ENCODE measurements at regions not wholly inside any gene's neighbourhood (a gene's known extent, or its start where the extent isn't known, plus 50 kb on each side); places are given as distances from the start of the nearest gene placed in this dataset.
"Not testable (repeated sequence)": the region's sequence is repeated elsewhere in the genome, so short reads cannot be mapped to it uniquely, and the experiment has no call there.

DNA sequence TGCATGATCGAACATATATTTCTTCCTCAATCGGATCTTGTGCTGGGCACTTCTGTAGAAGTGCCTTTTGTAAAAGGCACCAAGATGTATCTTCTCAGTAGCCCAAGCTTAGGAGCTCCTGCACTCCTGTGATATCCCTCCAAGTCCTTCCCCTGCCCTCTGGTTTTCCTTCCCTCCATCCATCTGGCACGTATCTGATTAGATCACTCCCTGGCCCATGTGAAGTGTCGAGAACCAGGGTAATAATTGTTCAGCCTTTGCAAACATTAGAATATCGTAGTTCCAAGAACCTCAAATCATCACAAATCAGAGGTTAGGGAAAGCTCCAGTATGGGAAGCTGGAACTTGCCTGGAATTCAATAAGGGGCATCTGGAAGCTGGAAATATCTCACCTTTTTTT is 221.1 kb upstream of the AUTS2 start:
- TF ChIP-seq, protein P1, sequence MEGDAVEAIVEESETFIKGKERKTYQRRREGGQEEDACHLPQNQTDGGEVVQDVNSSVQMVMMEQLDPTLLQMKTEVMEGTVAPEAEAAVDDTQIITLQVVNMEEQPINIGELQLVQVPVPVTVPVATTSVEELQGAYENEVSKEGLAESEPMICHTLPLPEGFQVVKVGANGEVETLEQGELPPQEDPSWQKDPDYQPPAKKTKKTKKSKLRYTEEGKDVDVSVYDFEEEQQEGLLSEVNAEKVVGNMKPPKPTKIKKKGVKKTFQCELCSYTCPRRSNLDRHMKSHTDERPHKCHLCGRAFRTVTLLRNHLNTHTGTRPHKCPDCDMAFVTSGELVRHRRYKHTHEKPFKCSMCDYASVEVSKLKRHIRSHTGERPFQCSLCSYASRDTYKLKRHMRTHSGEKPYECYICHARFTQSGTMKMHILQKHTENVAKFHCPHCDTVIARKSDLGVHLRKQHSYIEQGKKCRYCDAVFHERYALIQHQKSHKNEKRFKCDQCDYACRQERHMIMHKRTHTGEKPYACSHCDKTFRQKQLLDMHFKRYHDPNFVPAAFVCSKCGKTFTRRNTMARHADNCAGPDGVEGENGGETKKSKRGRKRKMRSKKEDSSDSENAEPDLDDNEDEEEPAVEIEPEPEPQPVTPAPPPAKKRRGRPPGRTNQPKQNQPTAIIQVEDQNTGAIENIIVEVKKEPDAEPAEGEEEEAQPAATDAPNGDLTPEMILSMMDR (IDR thresholded peaks at IDR 0.05): no peak
- Histone ChIP-seq H3K36me3 (no peaks in the 10 kb centered on the region), H3K27ac (no peak overlapping the region), H3K9me3 (no peaks in the 10 kb centered on the region), H3K27me3 (no peaks in the 10 kb centered on the region), H3K4me1 (peaks cover 0 to 7% of the 10 kb centered on the region in 2 donors), H3K4me3 (no peak overlapping the region)
- DNase-seq (ENCODE audit: low spot score): no peak

DNA sequence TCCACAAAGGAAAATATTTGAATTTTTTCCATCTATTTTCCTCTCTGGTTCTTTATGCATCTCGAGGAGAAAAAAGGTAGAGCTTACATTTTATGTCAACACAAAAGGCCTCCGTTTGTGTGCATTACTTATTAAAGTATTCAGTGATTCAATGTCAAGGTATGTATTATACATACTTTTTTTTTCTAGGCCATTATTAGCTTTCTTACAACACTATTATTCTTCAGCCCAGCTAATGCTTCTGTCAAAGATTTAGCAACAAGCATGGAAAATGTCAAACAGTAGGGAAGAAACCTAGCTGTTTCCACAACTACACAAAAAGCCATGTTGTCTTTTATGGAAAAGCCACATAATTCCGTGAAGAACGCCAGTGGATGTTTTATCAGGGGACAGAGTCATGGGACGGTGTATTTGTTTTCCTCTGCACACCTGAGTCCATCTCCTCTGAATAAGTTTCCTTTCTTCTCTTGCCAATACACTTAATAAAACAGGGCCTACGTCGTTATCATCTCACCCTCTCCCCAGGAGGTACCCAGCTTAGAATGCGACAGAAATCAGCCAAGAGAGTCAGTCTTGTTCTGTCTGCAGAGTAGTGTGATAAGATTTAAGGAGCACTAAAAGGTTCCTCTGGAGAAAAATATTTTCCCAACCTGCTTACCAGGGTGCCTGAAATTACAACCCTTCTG is 209.7 kb upstream of the AUTS2 start:
- H3K4me3 ChIP-seq: no peak overlapping the region
- no peaks in the 10 kb centered on the region for H3K27me3 ChIP-seq
- TF ChIP-seq, protein P1 (IDR thresholded peaks at IDR 0.05): no peak
- no peaks in the 10 kb centered on the region for H3K36me3 ChIP-seq
- no peak for DNase-seq (ENCODE audit: low spot score)
- H3K9me3 ChIP-seq: no peaks in the 10 kb centered on the region
- no peak overlapping the region for H3K27ac ChIP-seq
- H3K4me1 ChIP-seq: no peaks in the 10 kb centered on the region

DNA sequence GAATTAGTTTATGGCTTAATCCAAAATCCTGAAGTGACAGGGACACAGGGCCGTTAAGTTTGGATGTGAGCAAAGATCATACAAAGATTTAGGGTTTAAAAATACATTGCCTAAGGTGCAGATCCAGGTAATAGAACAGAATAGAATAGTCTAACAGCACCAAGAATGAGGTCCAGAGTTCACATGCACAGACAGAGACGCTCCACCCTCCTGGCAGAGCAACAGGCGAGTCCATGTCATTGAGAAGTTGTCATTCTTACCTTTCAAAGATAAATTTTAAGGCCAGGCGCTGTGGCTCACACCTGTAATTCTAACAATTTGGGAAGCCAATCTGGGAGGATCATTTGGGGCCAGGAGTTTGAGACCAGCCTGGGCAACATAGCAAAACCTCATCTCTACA is 209.1 kb upstream of the AUTS2 start:
- TF ChIP-seq, protein P1 (IDR thresholded peaks at IDR 0.05): no peak
- H3K4me3 ChIP-seq: no peak overlapping the region

DNA sequence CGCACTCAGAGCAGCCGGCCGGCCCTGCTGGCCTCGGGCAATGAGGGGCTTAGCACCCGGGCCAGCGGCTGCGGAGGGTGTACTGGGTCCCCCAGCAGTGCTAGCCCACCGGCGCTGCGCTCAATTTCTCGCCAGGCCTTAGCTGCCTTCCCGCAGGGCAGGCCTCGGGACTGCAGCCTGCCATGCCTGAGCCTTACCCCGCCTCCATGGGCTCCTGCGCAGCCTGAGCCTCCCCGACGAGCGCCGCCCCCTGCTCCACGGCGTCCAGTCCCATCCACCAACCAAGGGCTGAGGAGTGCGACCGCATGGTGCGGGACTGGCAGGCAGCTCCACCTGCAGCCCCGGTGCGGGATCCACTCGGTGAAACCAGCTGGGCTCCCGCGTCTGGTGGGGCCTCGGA is 204.4 kb upstream of the AUTS2 start:
- H3K27me3 ChIP-seq; H3K9me3 ChIP-seq; H3K4me1 ChIP-seq; DNase-seq (ENCODE audit: low spot score); H3K27ac ChIP-seq; H3K36me3 ChIP-seq; H3K4me3 ChIP-seq: not testable (repeated sequence)

More for the DNA sequence above, 209.1 kb upstream of the AUTS2 start:
- Histone ChIP-seq H3K36me3 (no peaks in the 10 kb centered on the region), H3K9me3 (no peaks in the 10 kb centered on the region), H3K4me1 (no peaks in the 10 kb centered on the region), H3K27me3 (no peaks in the 10 kb centered on the region), H3K27ac (no peak overlapping the region)
- DNase-seq (ENCODE audit: low spot score): no peak

DNA sequence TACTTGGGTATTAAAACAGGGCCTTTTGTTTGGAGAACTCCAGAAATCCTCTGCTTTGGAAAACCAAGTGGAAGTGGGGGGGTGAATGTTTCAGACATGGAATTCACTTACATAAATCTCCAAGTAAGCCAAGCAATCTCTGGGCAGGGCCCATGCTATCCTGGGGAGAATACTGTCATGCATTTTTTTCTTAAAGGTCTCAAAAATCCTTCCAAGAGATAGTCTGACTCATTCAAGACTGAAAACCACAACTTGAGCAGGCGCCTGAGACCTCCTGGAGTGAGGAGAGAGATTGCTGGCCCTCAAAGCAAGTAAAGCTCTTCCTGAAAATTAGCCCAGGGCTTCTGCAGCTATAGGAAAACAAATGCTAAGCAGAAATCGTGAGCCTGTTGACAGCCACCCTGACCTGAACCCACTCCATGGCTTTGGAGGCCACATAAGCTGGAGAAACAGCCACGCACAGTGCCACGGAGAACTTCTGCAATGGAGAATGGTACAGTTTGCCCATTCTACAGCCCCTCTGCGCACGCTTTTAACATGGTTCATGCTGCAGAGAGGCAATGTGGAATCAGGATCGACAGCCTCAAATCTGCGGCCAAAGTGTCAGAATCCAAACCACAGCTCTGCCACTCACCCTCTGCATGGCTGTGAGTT is 203.1 kb upstream of the AUTS2 start:
- Histone ChIP-seq H3K4me1 (no peaks in the 10 kb centered on the region), H3K27me3 (no peaks in the 10 kb centered on the region), H3K9me3 (no peaks in the 10 kb centered on the region), H3K27ac (no peak overlapping the region), H3K36me3 (no peaks in the 10 kb centered on the region), H3K4me3 (no peak overlapping the region)
- TF ChIP-seq, protein P1 (IDR thresholded peaks at IDR 0.05): no peak
- DNase-seq (ENCODE audit: low spot score): peak; percentile 71

DNA sequence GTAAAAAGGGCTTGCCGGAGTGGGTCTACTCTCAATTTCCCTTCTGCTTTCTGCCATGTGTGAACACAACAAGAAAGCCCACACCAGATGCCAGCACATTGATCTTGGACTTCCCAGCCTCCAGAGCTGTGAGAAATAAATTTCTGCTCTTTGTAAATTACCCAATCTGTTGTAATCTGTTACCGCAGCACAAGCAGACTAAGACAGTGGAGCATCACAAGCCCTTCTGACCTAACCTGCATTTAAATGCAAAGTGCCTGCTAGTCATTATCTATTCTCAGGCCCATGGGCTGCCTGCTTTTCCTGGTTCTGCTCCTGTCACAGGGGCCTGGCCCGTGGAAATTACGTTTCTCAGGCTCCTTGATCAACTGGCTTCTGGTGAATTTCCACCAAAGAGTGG is 199.3 kb upstream of the AUTS2 start:
- TF ChIP-seq, protein P1 (IDR thresholded peaks at IDR 0.05): no peak
- Histone ChIP-seq H3K27ac (no peak overlapping the region), H3K4me3 (no peak overlapping the region), H3K4me1 (no peaks in the 10 kb centered on the region), H3K36me3 (no peaks in the 10 kb centered on the region), H3K9me3 (no peaks in the 10 kb centered on the region), H3K27me3 (no peaks in the 10 kb centered on the region)
- DNase-seq (ENCODE audit: low spot score): no peak
